C4-2B (cell line): ENCODE measurements at regions not wholly inside any gene's neighbourhood (a gene's known extent, or its start where the extent isn't known, plus 50 kb on each side); places are given as distances from the start of the nearest gene placed in this dataset.

Experiments used
- H3K27ac ChIP-seq: fragments of 450-650 bp; 2 replicates; pipeline ENCODE4 v1.5.1; 2017
- CTCF ChIP-seq: fragments of 450-650 bp; conservative IDR thresholded peaks from 2 replicates; pipeline ENCODE4 v1.5.1; 2017; ENCODE audit warnings: mild to moderate bottlenecking
- ZFX ChIP-seq: fragments of 450-650 bp; IDR thresholded peaks from 2 replicates; pipeline ENCODE4 v1.6.1; 2017

DNA sequence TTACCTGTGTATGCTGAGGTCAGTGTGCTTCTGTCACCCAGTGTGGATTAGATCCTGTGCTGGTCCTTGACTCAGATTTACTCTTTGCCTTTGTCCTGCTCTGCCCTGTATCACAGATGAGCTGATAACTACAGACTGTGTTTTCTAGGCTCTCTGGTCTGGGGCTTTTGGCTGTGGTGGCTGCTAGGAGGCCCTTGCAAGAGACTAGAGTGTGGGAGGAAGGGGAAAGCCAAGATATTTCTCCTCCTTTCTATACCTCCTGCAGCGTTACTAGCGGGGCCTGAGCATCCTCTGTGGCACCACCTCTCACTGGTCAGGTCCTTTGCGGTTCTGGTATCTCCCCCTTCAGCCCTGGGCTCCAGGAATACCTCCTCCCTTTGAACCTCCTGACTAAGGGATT, 282.3 kb upstream of the TBC1D5 start:
- no peak for TF ChIP-seq ZFX
- no peak for TF ChIP-seq CTCF
- H3K27ac ChIP-seq = no peak overlapping the region

GRCh38 chr3:18019161-18019495, 276.7 kb upstream of the TBC1D5 start:
- H3K27ac ChIP-seq = no peak overlapping the region
- TF ChIP-seq ZFX (no peak), CTCF (no peak)

GRCh38 chr3:18018491-18019160, 276.2 kb upstream of the TBC1D5 start:
- H3K27ac ChIP-seq = no peak overlapping the region
- TF ChIP-seq ZFX = no peak
- no peak for TF ChIP-seq CTCF

DNA sequence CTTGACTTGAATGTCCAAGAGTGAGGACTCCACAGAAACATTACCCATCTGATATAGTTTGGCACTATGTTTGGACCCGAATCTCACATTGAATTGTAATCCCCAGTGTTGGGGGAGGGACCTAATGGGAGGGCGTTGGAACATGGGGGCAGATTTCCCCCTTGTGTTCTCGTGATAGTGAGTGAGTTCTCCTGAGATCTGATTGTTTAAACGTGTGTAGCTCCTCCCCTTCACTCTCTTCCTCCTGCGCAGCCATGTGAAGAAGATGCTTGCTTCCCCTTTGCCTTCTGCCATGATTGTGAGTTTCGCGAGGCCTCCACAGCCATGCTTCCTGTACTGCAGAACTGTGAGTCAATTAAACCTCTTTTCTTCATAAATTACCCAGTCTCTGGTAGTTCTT, 273.9 kb upstream of the TBC1D5 start:
- TF ChIP-seq CTCF (no peak), ZFX (no peak)
- H3K27ac ChIP-seq = no peak overlapping the region

GRCh38 chr3:18012933-18013332, 270.5 kb upstream of the TBC1D5 start:
- TF ChIP-seq ZFX (no peak), CTCF (no peak)
- no peak overlapping the region for H3K27ac ChIP-seq

DNA sequence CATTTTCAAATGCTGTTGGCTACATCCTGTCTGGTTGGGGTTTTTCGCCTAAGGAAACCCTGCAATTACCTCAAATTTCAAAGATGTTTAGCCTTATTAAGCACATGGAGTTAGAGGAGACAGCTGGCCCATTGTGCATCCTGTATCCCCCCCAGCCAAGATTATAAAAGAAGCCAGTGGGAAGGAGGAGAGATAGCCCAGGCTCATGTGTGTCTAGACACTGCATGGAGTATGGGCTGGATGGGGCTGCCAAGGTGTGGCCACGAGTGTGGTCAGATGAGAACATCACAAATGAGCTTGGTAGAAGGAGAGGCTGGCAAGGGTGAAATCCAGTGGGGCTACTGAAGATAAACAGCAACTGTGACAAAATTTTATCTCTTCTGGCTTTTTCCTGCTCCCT, 270.0 kb upstream of the TBC1D5 start:
- no peak for TF ChIP-seq ZFX
- no peak overlapping the region for H3K27ac ChIP-seq

- H3K27ac ChIP-seq = no peak overlapping the region
- TF ChIP-seq ZFX (no peak), CTCF (no peak)
These were observed 269.0 kb upstream of the TBC1D5 start for GRCh38 chr3:18011387-18011786.

- TF ChIP-seq ZFX = no peak
- no peak overlapping the region for H3K27ac ChIP-seq
These were observed 267.6 kb upstream of the TBC1D5 start for GRCh38 chr3:18010001-18010400.
